ENCODE measurements at regions not wholly inside any gene's neighbourhood (a gene's known extent, or its start where the extent isn't known, plus 50 kb on each side); places are given as distances from the start of the nearest gene placed in this dataset.

- Histone ChIP-seq H3K36me3 (ENCODE audit: insufficient read depth, low read length) (no peaks in the 10 kb centered on the region), H3K9me3 (ENCODE audit: control insufficient read depth, insufficient read depth, low read length) (0 out of 2 replicates have a peak, but pooled peaks cover 5% of the 10 kb centered on the region), H3K9ac (ENCODE audit: low read depth, low read length) (no peak overlapping the region)
These were observed 220.8 kb downstream of the RAB38 start for GRCh38 chr11:87954476-87954875.

DNA sequence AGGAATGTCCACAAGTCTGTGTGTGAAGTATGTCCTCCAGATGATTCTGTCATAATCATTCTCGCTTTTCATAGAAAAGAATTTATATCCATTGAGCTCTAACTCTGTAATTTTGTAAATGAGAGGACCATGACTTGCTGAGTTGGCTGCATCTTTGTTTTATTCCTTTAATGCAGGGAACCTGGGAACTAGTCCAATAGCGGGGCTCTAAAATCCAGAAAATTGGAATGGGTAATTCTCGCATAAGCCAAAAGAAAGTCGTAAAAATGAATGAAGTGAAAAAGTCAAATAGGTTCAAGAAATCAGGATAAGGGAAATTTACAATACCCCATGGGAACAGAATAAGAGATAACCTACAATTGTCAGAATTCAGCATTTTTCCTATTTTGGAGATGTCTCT is 232.5 kb downstream of the RAB38 start:
- Histone ChIP-seq H3K4me1 (ENCODE audit: insufficient read depth, low read length) (no peaks in the 10 kb centered on the region), H3K9me3 (ENCODE audit: control insufficient read depth, insufficient read depth, low read length) (no peaks in the 10 kb centered on the region), H3K9ac (ENCODE audit: low read depth, low read length) (no peak overlapping the region), H3K36me3 (ENCODE audit: insufficient read depth, low read length) (no peaks in the 10 kb centered on the region)

More at GRCh38 chr11:87954476-87954875, 220.8 kb downstream of the RAB38 start:
- no peaks in the 10 kb centered on the region for H3K4me1 ChIP-seq (ENCODE audit: insufficient read depth, low read length)

- no peaks in the 10 kb centered on the region for H3K9me3 ChIP-seq (ENCODE audit: control insufficient read depth, insufficient read depth, low read length)
- no peaks in the 10 kb centered on the region for H3K4me1 ChIP-seq (ENCODE audit: insufficient read depth, low read length)
- no peaks in the 10 kb centered on the region for H3K36me3 ChIP-seq (ENCODE audit: insufficient read depth, low read length)
- no peak overlapping the region for H3K9ac ChIP-seq (ENCODE audit: low read depth, low read length)
These were observed 241.1 kb downstream of the RAB38 start for GRCh38 chr11:87934182-87934581.

DNA sequence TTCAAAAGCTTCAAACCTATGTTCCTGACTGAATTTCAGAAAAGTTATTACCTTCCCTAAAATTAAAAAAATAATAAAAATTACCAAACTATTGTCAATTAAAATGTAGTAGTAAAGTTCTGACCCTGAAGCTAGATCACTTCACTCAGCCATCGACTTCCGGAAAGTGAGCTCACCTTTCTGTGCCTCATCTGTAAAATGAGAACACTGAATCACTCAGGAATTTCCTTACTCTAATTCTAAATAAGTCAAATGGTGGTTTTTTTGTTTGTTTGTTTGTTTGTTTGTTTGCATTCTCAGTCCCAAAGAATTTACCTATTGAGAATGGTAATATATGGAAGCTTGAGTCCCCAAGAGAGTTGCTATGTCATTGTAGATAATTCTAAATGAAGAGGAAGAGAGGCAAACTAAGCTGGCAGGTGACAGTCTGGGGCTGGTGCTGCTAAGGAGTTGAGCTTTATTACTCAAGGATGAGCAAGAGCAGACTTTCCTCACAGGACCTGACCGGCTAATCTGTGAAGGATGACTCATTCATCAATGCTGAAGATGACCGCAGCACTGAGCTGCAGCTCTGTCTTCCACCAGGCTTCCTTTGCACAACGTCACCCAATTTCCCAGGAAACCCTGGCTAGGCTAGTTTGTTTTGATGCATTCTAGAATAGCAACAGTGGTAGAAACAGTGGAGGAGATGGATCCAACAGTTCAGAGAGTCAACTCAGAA is 248.8 kb downstream of the RAB38 start:
- Histone ChIP-seq H3K36me3 (ENCODE audit: insufficient read depth, low read length) (no peaks in the 10 kb centered on the region), H3K4me1 (ENCODE audit: insufficient read depth, low read length) (peaks cover 17% of the 10 kb centered on the region; the same call in 1 of the 2 replicates), H3K9ac (ENCODE audit: low read depth, low read length) (no peak overlapping the region), H3K9me3 (ENCODE audit: control insufficient read depth, insufficient read depth, low read length) (no peaks in the 10 kb centered on the region)

GRCh38 chr11:87924125-87924524 is 251.1 kb downstream of the RAB38 start:
- Histone ChIP-seq H3K9ac (ENCODE audit: low read depth, low read length) (no peak overlapping the region), H3K9me3 (ENCODE audit: control insufficient read depth, insufficient read depth, low read length) (no peaks in the 10 kb centered on the region), H3K4me1 (ENCODE audit: insufficient read depth, low read length) (peaks cover 17% of the 10 kb centered on the region; the same call in 1 of the 2 replicates), H3K36me3 (ENCODE audit: insufficient read depth, low read length) (no peaks in the 10 kb centered on the region)

DNA sequence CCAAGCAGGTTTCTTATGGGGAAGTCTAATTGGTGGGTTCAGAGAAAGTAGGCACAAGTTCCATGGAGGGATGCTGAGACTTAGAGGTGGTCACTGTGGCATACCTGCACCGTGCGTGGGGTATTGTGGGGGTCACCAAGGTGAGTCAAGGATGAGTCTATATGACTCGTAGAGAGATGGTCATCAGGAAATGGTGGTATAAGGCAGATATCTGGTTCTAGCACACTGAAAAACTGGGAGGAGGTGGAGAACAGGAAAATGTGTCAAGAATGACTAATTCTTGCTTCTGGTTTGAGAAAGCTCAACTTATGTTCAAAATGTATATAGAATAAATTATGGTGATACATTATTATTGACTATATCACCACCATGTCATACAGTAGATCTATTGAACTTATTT is 258.1 kb downstream of the RAB38 start:
- Histone ChIP-seq H3K9ac (ENCODE audit: low read depth, low read length) (no peak overlapping the region), H3K36me3 (ENCODE audit: insufficient read depth, low read length) (no peaks in the 10 kb centered on the region), H3K9me3 (ENCODE audit: control insufficient read depth, insufficient read depth, low read length) (no peaks in the 10 kb centered on the region), H3K4me1 (ENCODE audit: insufficient read depth, low read length) (no peaks in the 10 kb centered on the region)

GRCh38 chr11:87909178-87909577 is 266.1 kb downstream of the RAB38 start:
- no peaks in the 10 kb centered on the region for H3K36me3 ChIP-seq (ENCODE audit: insufficient read depth, low read length)
- no peaks in the 10 kb centered on the region for H3K4me1 ChIP-seq (ENCODE audit: insufficient read depth, low read length)
- no peak overlapping the region for H3K9ac ChIP-seq (ENCODE audit: low read depth, low read length)
- no peaks in the 10 kb centered on the region for H3K9me3 ChIP-seq (ENCODE audit: control insufficient read depth, insufficient read depth, low read length)

DNA sequence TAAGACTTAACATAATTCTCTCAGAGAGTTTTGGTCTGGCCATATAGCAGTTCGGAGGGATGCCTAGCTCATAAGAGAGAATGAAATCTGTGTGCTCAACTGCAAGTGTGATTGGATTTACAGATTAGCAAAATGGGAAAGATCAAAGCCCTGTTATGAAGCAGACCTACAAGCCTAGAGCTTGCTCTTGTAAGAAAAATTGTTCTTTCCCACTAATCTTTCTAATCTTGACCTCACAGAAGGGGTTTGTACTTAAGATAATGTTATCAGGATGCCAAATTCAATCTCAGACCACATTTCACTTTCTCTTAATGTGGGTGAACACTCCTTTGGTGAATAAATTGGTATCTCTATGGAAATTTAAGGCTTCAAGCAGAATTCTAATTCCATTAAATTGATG is 267.2 kb downstream of the RAB38 start:
- Histone ChIP-seq H3K36me3 (ENCODE audit: insufficient read depth, low read length) (no peaks in the 10 kb centered on the region), H3K9me3 (ENCODE audit: control insufficient read depth, insufficient read depth, low read length) (no peaks in the 10 kb centered on the region), H3K9ac (ENCODE audit: low read depth, low read length) (no peak overlapping the region), H3K4me1 (ENCODE audit: insufficient read depth, low read length) (no peaks in the 10 kb centered on the region)

DNA sequence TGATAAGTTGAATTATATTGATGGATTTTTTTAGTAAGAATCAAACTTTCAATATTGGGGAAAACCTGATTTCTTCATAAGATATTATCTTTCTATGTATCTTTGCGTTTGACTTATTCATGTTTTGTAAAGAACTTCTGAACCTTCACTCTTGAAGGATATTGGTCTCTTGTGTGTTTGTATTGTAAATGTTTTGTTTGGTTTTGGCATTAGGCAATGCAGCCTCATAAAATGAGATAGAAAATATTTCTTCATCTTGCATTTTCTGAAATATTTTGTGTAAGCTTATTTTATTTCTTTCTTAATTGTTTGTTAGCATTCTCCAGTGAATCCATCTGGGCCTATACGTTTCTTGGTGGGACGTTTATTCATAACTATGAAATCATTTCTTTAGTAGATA is 271.9 kb downstream of the RAB38 start:
- Histone ChIP-seq H3K9me3 (ENCODE audit: control insufficient read depth, insufficient read depth, low read length) (no peaks in the 10 kb centered on the region), H3K9ac (ENCODE audit: low read depth, low read length) (no peak overlapping the region), H3K36me3 (ENCODE audit: insufficient read depth, low read length) (no peaks in the 10 kb centered on the region)

GRCh38 chr11:87901341-87901740 is 273.9 kb downstream of the RAB38 start:
- Histone ChIP-seq H3K36me3 (ENCODE audit: insufficient read depth, low read length) (no peaks in the 10 kb centered on the region), H3K9me3 (ENCODE audit: control insufficient read depth, insufficient read depth, low read length) (no peaks in the 10 kb centered on the region), H3K4me1 (ENCODE audit: insufficient read depth, low read length) (peaks cover 12% of the 10 kb centered on the region), H3K9ac (ENCODE audit: low read depth, low read length) (no peak overlapping the region)

More for the DNA sequence above, 271.9 kb downstream of the RAB38 start:
- peaks cover 12% of the 10 kb centered on the region for H3K4me1 ChIP-seq (ENCODE audit: insufficient read depth, low read length)

- no peaks in the 10 kb centered on the region for H3K9me3 ChIP-seq (ENCODE audit: control insufficient read depth, insufficient read depth, low read length)
- no peak overlapping the region for H3K9ac ChIP-seq (ENCODE audit: low read depth, low read length)
- no peaks in the 10 kb centered on the region for H3K36me3 ChIP-seq (ENCODE audit: insufficient read depth, low read length)
- peaks cover 12% of the 10 kb centered on the region for H3K4me1 ChIP-seq (ENCODE audit: insufficient read depth, low read length)
These were observed 277.3 kb downstream of the RAB38 start for GRCh38 chr11:87897921-87898320.

- no peaks in the 10 kb centered on the region for H3K9me3 ChIP-seq (ENCODE audit: control insufficient read depth, insufficient read depth, low read length)
- no peak overlapping the region for H3K9ac ChIP-seq (ENCODE audit: low read depth, low read length)
- H3K36me3 ChIP-seq (ENCODE audit: insufficient read depth, low read length): no peaks in the 10 kb centered on the region
- peaks cover 15% of the 10 kb centered on the region for H3K4me1 ChIP-seq (ENCODE audit: insufficient read depth, low read length)
These were observed 278.2 kb downstream of the RAB38 start for GRCh38 chr11:87897071-87897470.

GRCh38 chr11:87894961-87895360 is 280.3 kb downstream of the RAB38 start:
- Histone ChIP-seq H3K9me3 (ENCODE audit: control insufficient read depth, insufficient read depth, low read length) (no peaks in the 10 kb centered on the region), H3K36me3 (ENCODE audit: insufficient read depth, low read length) (no peaks in the 10 kb centered on the region), H3K4me1 (ENCODE audit: insufficient read depth, low read length) (peaks cover 15% of the 10 kb centered on the region), H3K9ac (ENCODE audit: low read depth, low read length) (no peak overlapping the region)

DNA sequence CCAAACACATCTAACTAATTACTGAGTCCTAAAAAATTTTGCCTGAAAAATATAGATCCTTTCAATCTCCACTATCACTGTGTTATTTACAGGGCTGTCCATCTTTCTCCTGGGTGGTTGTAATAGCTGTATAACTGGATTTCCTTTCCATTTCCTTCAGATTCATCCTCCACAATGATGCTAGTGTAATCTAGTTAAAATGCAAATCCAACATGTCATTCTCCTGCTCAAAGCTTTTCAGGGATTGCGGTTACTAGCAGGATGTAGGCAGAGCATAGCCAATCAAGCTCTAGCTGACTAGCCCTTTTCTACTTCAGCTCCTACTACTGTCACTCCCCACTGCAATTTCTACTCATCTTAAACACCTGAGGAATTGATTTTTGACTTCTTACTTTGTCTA is 283.0 kb downstream of the RAB38 start:
- H3K36me3 ChIP-seq (ENCODE audit: insufficient read depth, low read length): no peaks in the 10 kb centered on the region
- H3K9me3 ChIP-seq (ENCODE audit: control insufficient read depth, insufficient read depth, low read length): no peaks in the 10 kb centered on the region
- peaks cover 7% of the 10 kb centered on the region; the same call in 1 of the 2 replicates for H3K4me1 ChIP-seq (ENCODE audit: insufficient read depth, low read length)
- no peak overlapping the region for H3K9ac ChIP-seq (ENCODE audit: low read depth, low read length)

GRCh38 chr11:87889126-87889525 is 286.1 kb downstream of the RAB38 start:
- H3K9me3 ChIP-seq (ENCODE audit: control insufficient read depth, insufficient read depth, low read length): no peaks in the 10 kb centered on the region
- no peaks in the 10 kb centered on the region for H3K36me3 ChIP-seq (ENCODE audit: insufficient read depth, low read length)
- H3K4me1 ChIP-seq (ENCODE audit: insufficient read depth, low read length): peaks cover 7% of the 10 kb centered on the region; the same call in 1 of the 2 replicates
- H3K9ac ChIP-seq (ENCODE audit: low read depth, low read length): no peak overlapping the region

Data from ES-I3 (cell line).